ENCODE measurements at regions not wholly inside any gene's neighbourhood (a gene's known extent, or its start where the extent isn't known, plus 50 kb on each side); places are given as distances from the start of the nearest gene placed in this dataset.

GRCh38 chrX:25976683-25977310 lies 161.3 kb upstream of the MAGEB18 start:
- intact Hi-C loops (cut with DNase I, micrococcal nuclease): loop anchor here in 1 of 2 experiments (5.0 kb wide), 1 partner anchor 426 kb away; no protein-coding TSS in a partner anchor
- H3K4me1 Mint-ChIP-seq (ENCODE audit: low read depth): no peaks in the 10 kb centered on the region
- no peaks in the 10 kb centered on the region for H3K36me3 ChIP-seq (ENCODE audit: insufficient read depth, low read length)
- H3K27me3 ChIP-seq (ENCODE audit: control insufficient read depth in 1 of 2, insufficient read depth in 2 of 2, low read length in 2 of 2): no peaks in the 10 kb centered on the region
- CTCF ChIA-PET: no interaction called here
- H3K4me3 ChIP-seq (ENCODE audit: low read length): no peak overlapping the region
- H3K27ac ChIP-seq (ENCODE audit: low read depth in 1 of 2, low read length in 2 of 2): no peak overlapping the region
- POLR2A ChIA-PET: no interaction called here
- TF ChIP-seq CTCF (IDR thresholded peaks at IDR 0.05): no peak
- no peak for DNase-seq
- H3K27me3 Mint-ChIP-seq: no peaks in the 10 kb centered on the region
- H3K4me3 Mint-ChIP-seq: no peak overlapping the region
- H3K4me1 ChIP-seq (ENCODE audit: insufficient read depth, low read length): no peaks in the 10 kb centered on the region
- no peak overlapping the region for H3K27ac Mint-ChIP-seq
- no peaks in the 10 kb centered on the region for H3K36me3 Mint-ChIP-seq (ENCODE audit: low read depth)
- H3K9me3 ChIP-seq (ENCODE audit: control insufficient read depth in 1 of 2, insufficient read depth in 1 of 2, low read length in 2 of 2): peaks cover 0 to 12% of the 10 kb centered on the region in 2 experiments
- H3K9me3 Mint-ChIP-seq: peaks cover 6% of the 10 kb centered on the region
- no peak for ATAC-seq (ENCODE audit: poor library complexity)

- intact Hi-C loops (cut with DNase I, micrococcal nuclease): no loop called here
- Mint-ChIP-seq H3K9me3 (no peaks in the 10 kb centered on the region), H3K4me1 (ENCODE audit: low read depth) (no peaks in the 10 kb centered on the region), H3K27ac (no peak overlapping the region), H3K4me3 (no peak overlapping the region), H3K36me3 (ENCODE audit: low read depth) (no peaks in the 10 kb centered on the region), H3K27me3 (no peaks in the 10 kb centered on the region)
- no peaks in the 10 kb centered on the region for H3K36me3 ChIP-seq (ENCODE audit: insufficient read depth, low read length)
- no peak overlapping the region for H3K4me3 ChIP-seq (ENCODE audit: low read length)
- no peak for ATAC-seq (ENCODE audit: poor library complexity)
- ChIA-PET POLR2A (no interaction called here), CTCF (no interaction called here)
- no peaks in the 10 kb centered on the region for H3K27me3 ChIP-seq (ENCODE audit: control insufficient read depth in 1 of 2, insufficient read depth in 2 of 2, low read length in 2 of 2)
- no peak for DNase-seq
- TF ChIP-seq CTCF (IDR thresholded peaks at IDR 0.05): no peak
- H3K27ac ChIP-seq (ENCODE audit: low read depth in 1 of 2, low read length in 2 of 2): no peak overlapping the region
- H3K9me3 ChIP-seq (ENCODE audit: control insufficient read depth in 1 of 2, insufficient read depth in 1 of 2, low read length in 2 of 2): no peaks in the 10 kb centered on the region
- H3K4me1 ChIP-seq (ENCODE audit: insufficient read depth, low read length): no peaks in the 10 kb centered on the region
Measured at GRCh38 chrX:25998687-25999086, 139.5 kb upstream of the MAGEB18 start.

GRCh38 chrX:26007462-26007861 lies 130.7 kb upstream of the MAGEB18 start:
- Mint-ChIP-seq H3K9me3 (peaks cover 2% of the 10 kb centered on the region), H3K36me3 (ENCODE audit: low read depth) (no peaks in the 10 kb centered on the region), H3K4me3 (no peak overlapping the region), H3K27me3 (no peaks in the 10 kb centered on the region), H3K4me1 (ENCODE audit: low read depth) (no peaks in the 10 kb centered on the region), H3K27ac (no peak overlapping the region)
- H3K4me3 ChIP-seq (ENCODE audit: low read length): no peak overlapping the region
- ATAC-seq (ENCODE audit: poor library complexity): no peak
- no peaks in the 10 kb centered on the region for H3K27me3 ChIP-seq (ENCODE audit: control insufficient read depth in 1 of 2, insufficient read depth in 2 of 2, low read length in 2 of 2)
- CTCF ChIA-PET: no interaction called here
- intact Hi-C loops (cut with DNase I, micrococcal nuclease): no loop called here
- DNase-seq: no peak
- H3K36me3 ChIP-seq (ENCODE audit: insufficient read depth, low read length): no peaks in the 10 kb centered on the region
- TF ChIP-seq CTCF (IDR thresholded peaks at IDR 0.05): no peak
- no peaks in the 10 kb centered on the region for H3K9me3 ChIP-seq (ENCODE audit: control insufficient read depth in 1 of 2, insufficient read depth in 1 of 2, low read length in 2 of 2)
- POLR2A ChIA-PET: no interaction called here
- no peaks in the 10 kb centered on the region for H3K4me1 ChIP-seq (ENCODE audit: insufficient read depth, low read length)
- no peak overlapping the region for H3K27ac ChIP-seq (ENCODE audit: low read depth in 1 of 2, low read length in 2 of 2)
